GM18867 (cell line): ENCODE measurements at regions not wholly inside any gene's neighbourhood (a gene's known extent, or its start where the extent isn't known, plus 50 kb on each side); places are given as distances from the start of the nearest gene placed in this dataset.

Source experiments
- ATAC-seq: cut with Tn5 transposase; IDR thresholded peaks from one replicate; pipeline ENCODE4 v1.9.1; 2021; ENCODE audit warnings: mild to moderate bottlenecking, moderate library complexity; ENCODE audit not compliant: unreplicated experiment

DNA sequence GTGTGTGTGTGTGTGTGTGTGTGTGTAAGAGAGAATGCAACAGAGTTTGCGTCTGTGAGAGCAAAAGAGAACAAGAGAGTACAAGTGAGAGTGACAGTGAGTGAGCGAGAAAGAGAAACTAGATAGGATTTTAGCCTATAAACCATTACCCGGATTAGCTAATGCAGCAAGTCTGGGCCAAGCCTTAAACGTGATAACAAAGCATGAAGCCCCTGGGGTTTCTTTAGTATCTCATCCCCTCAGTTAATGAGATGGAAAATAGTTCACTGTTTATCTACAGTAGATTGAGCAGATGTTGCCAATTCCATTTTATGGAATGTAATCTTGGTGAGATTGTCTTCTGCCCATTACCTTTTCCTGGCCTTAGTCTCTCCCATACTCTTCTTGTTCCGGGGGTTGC is 114.5 kb downstream of the MAT2B start:
- ATAC-seq = no peak

DNA sequence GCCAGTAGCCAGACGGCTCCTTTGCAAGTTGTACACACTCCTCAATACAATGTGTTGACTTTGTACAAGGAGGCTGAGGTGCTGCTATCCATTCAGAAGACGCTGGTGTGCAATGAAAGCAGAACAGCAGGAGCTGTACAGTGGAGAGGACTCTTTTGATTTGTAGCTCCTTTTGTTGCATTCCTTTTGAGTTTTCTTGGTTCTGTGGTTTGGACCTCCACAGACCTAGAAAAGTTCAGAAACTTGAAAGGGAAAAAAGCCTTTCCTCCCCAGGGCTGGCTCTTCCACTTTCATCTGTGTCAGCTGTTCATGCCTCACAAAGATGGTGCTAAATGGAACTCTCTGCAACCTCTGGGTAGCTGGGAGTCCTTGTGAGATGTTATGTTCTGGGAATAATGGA is 117.4 kb downstream of the MAT2B start:
- no peak for ATAC-seq

DNA sequence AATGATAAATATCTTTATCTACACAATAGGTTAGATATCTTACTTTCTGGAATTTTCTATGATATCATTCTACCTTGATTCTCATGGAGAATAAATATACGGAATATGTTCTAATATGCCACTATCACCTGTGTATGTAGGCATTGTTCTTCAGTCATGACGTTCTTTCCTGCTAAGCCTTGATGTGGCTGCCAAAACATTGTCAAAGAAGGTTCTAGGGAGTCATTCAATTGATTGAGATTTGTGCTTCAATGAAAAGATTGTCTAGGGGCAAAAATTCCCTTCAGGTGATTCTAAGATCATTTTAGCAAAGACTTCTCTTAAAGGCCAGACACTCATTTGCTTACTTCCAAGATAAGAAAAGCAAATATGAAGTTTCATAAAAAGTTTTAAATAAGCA is 118.1 kb downstream of the MAT2B start:
- ATAC-seq = no peak

DNA sequence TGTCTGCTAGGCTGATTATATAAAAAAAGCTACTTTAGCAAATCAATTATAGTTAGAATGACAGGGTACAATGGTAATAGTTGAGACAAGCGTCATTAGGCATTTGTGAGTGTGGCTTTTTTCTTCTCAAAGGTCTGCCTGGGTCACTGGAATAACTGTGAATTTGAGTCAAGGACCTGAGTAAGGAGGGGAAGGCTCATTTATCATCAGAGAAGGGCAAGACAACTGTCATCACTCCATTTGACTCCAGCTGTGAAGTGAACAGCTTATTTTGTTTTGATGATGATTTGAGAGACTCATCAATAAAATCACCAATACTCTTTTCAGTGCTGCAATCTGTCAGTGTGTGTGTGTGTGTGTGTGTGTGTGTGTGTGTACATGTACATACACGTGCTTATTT is 118.6 kb downstream of the MAT2B start:
- ATAC-seq = no peak

DNA sequence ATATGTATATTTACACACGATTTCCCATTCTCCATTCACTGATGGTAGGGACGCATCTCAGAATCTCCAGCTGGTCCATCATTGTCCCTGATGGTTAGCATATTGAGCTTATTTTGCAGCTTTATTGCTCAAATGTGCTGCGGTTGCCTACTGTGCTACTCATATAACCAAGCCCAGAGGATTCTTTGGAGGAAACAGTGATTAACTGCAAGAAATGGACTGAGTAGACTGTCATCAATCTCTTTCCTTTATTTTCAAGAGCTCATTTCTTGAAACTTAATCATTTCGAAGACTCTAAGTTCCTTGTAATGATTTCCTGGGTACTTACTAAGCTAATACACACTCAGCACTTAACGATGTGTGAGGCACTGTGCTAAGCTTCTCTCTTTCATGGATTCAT is 119.0 kb downstream of the MAT2B start:
- ATAC-seq = no peak

DNA sequence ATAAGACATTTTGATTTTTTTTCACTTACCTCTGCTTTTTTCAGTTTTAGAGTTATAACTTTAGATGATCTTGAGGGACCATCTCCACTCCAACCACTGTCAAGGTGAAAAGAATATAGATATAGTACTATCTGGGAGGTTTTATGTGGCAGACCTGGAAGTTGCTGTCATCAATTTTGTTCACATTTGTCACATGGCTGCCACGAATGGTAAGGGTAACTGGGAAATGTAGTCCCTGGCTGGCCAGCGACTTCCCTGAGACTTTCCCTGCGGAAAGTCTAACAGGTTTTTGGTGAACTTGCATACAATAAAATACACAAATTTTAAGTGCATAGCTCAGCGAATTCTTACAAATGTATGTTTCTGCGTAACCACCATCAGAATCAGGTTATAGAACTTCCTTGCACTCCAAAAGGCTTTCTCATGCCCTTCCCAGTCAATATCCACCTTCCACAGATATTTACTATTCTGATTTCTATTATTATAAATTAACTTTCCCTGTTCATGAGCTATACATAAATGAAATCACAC is 121.5 kb downstream of the MAT2B start:
- no peak for ATAC-seq

DNA sequence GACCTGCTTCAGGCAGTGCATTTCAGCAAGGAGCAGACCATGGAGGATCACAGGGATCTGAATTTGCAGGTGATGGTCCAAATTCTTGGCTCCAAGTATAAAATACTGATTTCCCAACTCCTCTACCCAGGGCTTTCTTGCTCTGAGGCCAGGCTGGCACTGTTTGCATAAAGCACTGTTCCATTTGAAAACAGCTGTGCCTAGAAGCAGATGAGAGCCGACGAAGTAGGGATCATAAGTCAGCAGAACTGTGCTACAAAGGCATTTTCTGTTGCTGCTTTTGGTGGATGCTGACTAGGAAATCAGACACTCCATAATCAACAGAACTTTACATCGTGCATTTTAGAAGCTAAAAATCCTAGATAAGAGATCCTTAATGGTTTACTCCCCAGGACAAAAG is 126.4 kb downstream of the MAT2B start:
- no peak for ATAC-seq

DNA sequence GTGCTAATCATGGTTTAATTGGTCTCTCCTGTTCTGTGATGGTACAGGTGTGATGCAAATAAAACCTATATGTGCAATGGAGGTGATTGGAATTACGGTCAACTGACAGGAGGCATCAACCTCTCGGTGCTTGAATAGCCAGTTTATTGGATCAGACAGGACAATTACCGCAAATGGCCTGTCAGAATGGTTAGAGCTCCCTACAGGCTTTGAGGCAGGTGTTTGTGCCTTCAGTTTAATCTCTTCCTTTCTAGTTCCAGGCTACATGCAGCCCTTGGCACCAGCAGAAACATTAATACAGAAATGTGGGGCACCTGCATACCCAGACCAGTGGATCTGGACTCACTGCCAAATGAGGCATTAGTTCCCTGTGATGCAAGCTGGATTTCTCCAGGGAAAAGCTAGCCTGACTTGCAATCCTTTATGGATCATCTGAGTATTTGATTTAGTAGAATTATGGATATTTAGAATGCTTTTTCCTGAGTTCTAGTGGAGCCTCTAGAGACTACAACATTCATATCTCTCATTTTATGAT is 128.6 kb downstream of the MAT2B start:
- ATAC-seq = no peak

DNA sequence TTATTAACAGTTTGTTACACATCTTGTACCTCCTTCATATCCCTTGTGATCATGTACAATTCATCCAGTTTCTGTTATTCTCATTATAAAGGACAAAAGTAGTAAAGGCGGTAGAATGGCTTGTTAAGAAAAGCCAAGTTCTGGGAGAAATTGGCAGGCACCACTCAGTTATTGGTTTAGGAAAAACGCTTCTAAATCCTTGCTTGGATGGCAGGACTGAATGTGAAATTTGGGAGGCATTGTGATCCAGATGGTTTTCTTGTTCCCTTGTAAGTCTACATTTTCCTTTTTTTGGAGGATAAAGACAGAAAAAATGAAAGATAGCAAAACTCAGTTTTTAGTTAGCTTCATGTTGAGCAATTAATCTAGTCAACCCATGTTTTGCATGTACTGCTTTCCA is 130.2 kb downstream of the MAT2B start:
- no peak for ATAC-seq

DNA sequence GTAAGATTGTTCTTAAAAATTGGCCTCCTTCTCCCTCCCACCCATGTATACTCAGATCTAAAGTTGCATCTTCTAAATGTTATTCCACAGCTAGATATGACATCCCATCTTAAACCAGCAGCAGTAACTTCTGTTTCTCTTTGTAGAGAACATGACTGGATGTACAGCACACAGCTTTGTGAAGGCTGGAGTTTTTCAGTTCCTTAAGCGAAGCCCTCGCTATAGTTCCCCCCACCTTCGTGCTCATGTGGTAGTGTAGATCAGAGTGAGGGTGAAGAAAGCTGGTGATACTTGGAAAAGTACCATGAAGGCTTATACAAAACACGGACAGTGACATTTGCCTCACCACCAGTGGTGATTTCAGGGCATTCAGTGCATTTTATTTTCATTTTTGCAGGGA is 137.5 kb downstream of the MAT2B start:
- ATAC-seq = no peak

DNA sequence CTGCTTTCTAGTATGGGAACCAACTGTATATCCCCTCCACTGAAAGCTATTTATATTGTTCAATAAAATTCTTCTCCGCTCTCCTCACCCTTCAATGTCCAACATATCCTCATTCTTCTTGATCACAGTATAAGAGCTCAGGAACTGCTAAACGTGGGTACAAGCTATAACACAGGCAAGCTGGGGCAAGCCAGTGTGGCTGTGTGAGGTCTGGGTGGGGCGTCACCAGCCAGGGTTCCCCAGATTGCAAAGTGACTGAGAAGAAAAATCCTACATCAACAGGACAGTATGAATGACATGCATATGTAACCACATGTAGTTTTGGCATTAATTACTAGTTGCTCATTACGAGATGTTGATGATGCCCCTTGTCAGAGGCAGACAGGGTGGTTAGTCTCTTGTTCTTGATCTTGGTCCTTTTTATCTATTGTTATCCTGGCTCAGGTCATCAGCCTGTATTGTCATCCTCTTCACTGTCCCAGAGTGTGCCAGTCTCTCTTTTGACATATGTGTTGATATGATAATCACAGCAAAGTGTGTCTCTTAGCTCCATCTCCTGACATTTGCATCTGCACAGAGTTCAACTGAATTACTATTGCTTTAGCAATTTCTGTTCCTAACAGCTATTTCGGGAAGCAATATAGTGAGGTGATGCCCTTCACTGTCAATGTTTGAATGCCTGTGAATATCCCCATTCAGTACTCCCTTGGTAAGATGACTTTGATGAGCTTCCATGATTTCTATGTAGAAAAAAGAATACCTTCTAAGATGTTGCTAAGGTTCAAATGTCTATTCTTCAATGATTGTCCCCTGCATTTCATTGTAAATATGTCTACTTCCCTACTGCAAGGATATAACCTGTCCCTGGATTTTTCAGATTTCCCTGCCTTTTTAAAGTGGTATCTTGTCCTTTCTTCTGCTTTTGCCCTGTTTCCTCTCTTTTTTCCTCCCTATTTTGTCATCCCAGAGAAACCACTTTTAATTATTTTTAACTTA is 140.3 kb downstream of the MAT2B start:
- no peak for ATAC-seq

DNA sequence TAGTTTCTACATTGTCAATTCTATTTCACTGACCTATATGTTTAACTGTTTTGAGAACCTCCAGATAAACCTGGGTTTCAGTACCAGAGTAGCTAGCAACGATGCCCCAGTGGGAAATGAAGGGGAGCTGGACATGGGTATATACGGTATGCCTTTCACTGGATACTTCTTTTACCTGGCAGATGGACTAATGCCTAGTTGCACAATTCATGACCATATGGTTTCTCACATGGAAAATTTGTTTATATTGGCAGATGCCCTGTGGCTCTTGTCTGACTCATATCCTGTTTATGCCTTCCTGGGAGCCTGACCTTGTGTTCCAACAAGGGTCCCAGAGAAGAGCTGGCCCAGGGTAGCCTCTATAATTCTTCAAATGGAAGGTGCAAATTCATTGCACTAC is 144.1 kb downstream of the MAT2B start:
- ATAC-seq = no peak

DNA sequence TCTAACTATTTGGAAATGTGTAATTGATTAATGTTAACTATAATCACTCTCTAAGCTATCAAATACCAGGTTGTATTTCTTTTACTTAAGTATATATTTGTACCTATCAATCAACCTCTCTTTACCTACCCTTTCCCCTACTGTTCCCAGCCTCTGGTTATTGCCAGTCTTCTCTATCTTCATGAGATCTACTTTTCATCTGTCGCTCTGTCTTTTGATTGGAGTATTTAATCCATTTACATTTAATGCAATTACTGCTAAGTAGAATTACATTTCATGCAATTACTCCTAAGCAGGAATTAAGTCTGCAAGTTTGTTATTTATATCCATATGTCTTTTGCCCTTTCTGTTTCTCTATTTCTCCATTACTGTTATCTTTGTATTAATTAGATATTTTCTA is 148.1 kb downstream of the MAT2B start:
- no peak for ATAC-seq

DNA sequence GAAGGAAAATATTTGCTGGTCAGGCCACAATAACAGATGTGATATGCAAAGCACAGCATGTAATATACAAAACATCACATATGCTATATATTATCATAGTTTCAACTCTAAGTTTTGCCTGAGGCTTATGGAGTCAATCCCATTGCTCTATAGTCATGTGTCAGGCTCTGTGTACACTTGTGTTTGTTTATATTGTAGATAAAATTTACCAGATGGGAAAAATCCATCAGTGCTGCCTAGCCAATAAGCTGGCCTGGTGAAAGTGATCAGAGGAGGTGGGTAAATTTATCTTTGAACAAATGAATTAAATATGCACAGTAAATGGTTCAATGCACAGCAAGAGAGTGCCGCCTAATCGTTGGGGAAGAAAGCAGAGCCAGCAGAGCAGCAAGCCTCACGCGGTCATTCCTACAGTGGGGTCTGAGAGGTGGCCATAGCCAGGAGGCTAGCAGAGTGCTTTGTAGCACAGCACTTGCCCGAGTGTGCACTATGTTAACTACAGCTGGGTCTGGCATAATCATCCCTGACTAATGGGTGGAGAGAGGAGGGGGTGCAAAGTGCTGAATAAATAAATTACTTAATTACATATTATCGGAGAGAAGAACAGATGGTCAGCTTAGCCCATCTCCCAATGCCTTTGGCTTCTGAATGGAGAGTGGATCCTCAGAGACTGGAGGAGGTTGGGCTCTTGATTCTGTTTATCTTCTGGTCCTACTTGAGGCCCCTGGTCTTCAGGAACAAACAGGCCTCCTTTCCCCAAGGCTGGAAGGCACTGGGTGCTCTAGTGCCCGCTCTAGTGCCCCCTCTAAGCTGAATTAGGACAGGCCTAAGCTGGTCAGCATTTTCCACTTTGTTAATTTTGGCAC is 153.5 kb downstream of the MAT2B start:
- no peak for ATAC-seq

DNA sequence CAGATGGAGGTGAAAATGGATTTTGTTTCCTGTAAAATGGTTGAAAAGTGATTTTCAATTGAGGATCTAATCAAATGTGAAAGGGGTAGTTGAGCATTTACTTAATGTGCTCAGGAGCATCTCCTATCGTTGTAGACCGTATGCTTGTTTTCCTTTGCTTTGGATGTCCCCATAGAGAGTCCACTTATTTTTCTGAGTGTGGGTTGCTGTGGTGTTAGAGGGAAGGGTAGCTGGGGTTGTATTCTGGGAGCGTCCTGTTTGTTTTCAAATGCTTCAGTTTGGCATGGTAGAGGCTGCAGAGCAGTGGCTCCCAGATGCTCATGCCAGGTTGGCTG is 154.1 kb downstream of the MAT2B start:
- no peak for ATAC-seq

DNA sequence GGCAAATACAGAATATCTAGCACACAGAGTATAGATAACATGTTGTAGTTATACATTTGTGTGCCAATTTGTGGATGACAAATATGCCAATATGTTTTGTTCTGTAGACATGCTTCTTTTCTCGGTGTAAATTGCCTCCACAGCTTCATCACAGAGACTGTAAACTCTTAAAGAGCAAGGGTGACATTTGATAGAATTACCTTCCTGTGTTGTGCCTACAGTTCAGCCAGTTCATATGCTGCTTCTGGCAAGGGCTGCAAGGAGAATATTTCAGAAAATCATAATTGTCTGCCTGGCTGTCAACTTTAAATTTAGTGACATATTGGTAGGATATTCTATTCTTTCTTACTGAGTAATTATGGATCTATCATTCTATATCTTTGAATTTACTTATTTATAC is 155.1 kb downstream of the MAT2B start:
- ATAC-seq = no peak

DNA sequence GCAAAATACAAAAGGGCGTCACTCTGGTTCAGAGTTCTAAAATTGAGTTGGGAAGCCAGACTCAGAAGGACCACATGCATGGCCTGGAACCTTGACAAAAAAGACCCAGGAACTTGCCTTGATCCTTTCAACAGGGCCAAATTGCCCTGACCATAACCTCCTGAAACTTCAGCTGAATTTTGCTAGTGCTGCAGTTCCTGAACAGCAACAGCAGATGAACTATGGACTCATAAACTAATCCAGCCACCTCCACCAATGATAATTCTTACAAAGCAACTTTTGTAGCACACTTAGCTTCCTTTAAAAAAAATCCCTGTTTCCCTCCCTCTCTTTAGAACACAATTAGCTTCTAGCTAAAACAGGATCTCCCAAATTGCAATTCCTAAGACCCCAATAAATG is 155.9 kb downstream of the MAT2B start:
- ATAC-seq = no peak

DNA sequence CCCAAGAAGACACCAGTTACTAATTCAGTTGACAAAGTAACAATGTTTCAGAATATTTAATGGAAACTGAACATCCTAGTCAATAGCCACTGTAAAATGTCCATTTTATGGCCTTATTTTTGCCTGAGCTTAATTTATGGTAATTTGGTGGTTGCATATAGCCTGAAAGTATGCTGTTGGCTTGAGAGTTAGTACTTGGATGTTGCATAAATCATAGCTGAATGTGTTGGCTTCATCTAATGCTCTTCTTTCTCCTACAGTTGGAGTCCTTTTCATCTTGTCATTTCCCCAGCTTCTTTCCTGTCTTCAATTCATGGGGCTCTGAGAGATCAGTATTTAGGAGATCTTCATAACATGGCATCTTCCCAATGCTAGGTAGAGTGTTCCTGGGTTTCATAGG is 164.6 kb downstream of the MAT2B start:
- no peak for ATAC-seq

DNA sequence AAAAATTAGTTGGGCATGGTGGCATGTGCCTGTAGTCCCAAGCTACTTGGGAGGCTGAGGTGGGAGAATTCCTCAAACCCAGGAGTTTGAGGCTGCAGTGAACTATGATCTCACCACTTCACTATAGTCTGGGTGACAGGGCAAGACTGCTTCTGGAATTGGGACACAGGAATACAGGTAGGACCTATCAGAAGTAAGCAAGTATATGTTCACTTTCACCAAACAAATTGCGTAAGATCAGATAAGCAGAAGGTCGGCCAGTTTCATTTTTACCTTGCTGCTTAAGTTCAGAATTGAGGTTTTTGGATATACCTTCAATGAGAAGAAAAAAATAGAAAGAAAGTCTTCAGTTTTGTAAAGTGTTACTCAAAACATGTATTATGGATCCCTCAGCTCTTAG is 171.7 kb downstream of the MAT2B start:
- no peak for ATAC-seq

DNA sequence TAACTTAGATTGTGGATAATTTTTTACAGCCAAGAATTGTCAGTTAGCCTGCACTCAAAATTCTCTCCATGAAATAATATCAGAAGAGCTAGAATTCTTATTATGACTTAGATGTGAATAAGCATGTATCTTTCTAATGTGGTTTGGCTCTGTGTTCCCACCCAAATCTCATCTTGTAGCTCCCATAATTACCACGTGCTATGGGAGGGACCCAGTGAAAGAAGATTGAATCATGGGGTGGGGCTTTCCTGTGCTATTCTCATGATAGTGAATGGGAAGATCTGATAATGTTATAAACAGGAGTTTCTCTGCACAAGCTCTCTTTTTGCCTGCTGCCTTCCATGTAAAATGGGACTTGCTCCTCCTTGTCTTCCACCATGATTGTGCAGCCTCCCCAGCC is 176.8 kb downstream of the MAT2B start:
- ATAC-seq = no peak

DNA sequence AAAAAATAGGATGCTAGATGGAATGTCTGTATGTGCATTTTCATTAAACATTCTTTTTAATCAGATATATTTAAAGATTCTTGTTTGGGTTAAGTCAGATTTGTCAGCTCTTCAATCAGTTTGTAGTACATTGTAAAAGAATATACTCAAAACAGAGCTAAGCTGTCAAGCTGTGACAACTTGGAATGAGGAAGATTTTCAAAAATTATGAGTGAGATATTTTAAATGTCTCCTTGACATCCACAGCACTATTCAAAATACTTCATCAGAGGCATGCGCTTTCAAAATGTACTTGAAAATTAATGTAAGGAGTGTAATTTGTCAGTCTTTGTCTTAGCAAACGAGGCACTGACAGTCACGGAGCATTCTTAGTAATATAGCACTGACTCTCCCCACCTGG is 182.0 kb downstream of the MAT2B start:
- ATAC-seq = no peak

DNA sequence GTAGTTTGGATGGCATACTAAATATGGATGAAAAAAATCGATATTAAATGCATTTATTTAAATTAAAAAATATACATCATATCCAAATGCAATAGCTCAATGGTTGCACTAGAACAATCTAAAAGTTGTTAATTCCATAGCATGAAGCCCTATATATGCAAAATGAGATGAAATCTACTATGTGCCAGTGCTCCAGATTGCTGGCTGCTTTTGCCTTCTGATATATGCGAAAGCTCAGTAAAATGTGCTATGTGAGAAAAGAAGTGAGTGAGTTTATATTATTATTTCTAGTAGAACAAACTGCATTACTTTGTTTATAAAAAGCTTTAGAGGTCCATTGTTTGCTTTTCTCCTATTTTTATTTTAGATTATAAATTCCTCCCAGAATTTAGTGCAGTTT is 186.7 kb downstream of the MAT2B start:
- ATAC-seq = no peak
